PC-9 (cell line): ENCODE measurements at regions not wholly inside any gene's neighbourhood (a gene's known extent, or its start where the extent isn't known, plus 50 kb on each side); places are given as distances from the start of the nearest gene placed in this dataset.

Experiments
- BruUV-seq: library from RNA; stranded (reverse); fragments of 400-500 nt; replicated peaks from 2 replicates; lab custom pipeline; 2021; lab: Mats Ljungman, UMichigan
- CTCF ChIA-PET: fragments of 300-600 bp; sonication (Branson Sonifier 250); formaldehyde crosslinking; loops from one replicate; lab custom pipeline; 2022; ENCODE audit warnings: antibody characterized with exemption; lab: Charles Lee
- POLR2A ChIA-PET: fragments of 300-600 bp; sonication (Branson Sonifier 250); formaldehyde crosslinking; loops from one replicate; lab custom pipeline; 2022; ENCODE audit warnings: antibody characterized with exemption; ENCODE audit not compliant: unreplicated experiment; lab: Charles Lee
- DNase-seq, 2 experiments: peaks; one replicate each; pipeline versions ENCODE4 v3.0.0 to v3.0.0-alpha.2; 2015 to 2022; ENCODE audit warnings: mixed read lengths in 1 of 2
- H2AFZ ChIP-seq: fragments of 200-600 bp; sonication (generic); 2 replicates; pipeline ENCODE4 v1.8.1; 2017; ENCODE audit warnings: antibody characterized with exemption
- H3F3A ChIP-seq: fragments of 200-600 bp; sonication (generic); 2 replicates; pipeline ENCODE4 v1.8.1; 2017; ENCODE audit warnings: antibody characterized with exemption, mild to moderate bottlenecking, low read depth; ENCODE audit not compliant: insufficient read depth
- H3K27ac ChIP-seq: fragments of 200-600 bp; sonication (generic); 2 replicates; pipeline ENCODE4 v1.6.1; 2016; ENCODE audit warnings: mixed run types
- H3K27me3 ChIP-seq: fragments of 200-600 bp; sonication (generic); 2 replicates; pipeline ENCODE4 v1.6.1; 2016; ENCODE audit warnings: low read depth, mixed run types; ENCODE audit not compliant: insufficient read depth
- H3K36me3 ChIP-seq: fragments of 200-600 bp; sonication (generic); 2 replicates; pipeline ENCODE4 v1.6.1; 2016; ENCODE audit warnings: low read depth, mixed run types
- H3K4me1 ChIP-seq: fragments of 200-600 bp; sonication (generic); replicated peaks from 2 replicates; pipeline ENCODE4 v1.6.1; 2016; ENCODE audit warnings: mixed run types; ENCODE audit not compliant: insufficient read depth
- H3K4me2 ChIP-seq: fragments of 200-600 bp; sonication (generic); 2 replicates; pipeline ENCODE4 v1.6.1; 2017; ENCODE audit warnings: mixed run types
- H3K4me3 ChIP-seq: fragments of 200-600 bp; sonication (generic); 2 replicates; pipeline ENCODE4 v1.6.1; 2016; ENCODE audit warnings: mixed run types
- H3K79me2 ChIP-seq: fragments of 200-600 bp; sonication (generic); 2 replicates; pipeline ENCODE4 v1.6.1; 2017; ENCODE audit warnings: low read depth, mixed run types
- H3K9me2 ChIP-seq: fragments of 200-600 bp; sonication (generic); 2 replicates; pipeline ENCODE4 v1.8.1; 2017; ENCODE audit warnings: mild to moderate bottlenecking; ENCODE audit not compliant: insufficient read depth
- H3K9me3 ChIP-seq: fragments of 200-600 bp; sonication (generic); 2 replicates; pipeline ENCODE4 v1.8.1; 2016; ENCODE audit warnings: low read depth; ENCODE audit not compliant: insufficient read depth
- H4K20me1 ChIP-seq: fragments of 200-600 bp; sonication (generic); 2 replicates; pipeline ENCODE4 v1.8.1; 2017; ENCODE audit not compliant: insufficient read depth
- CTCF ChIP-seq: fragments of 200-600 bp; sonication (generic); conservative IDR thresholded peaks from 2 replicates; pipeline ENCODE4 v1.6.1; 2017; ENCODE audit warnings: mixed run types, antibody characterized with exemption, mild to moderate bottlenecking, moderate library complexity
- EZH2 ChIP-seq: fragments of 200-600 bp; sonication (generic); IDR thresholded peaks from 2 replicates; pipeline ENCODE4 v1.8.0; 2017; ENCODE audit warnings: antibody characterized with exemption, low read depth
- intact Hi-C: fragments of 100-400 bp; cut with micrococcal nuclease; formaldehyde crosslinking; loops from one replicate; pipeline ENCODE4 v1.10.0; 2022; ENCODE audit not compliant: unreplicated experiment

GRCh38 chr21:32172106-32172505 lies 106.7 kb downstream of the MIS18A start:
- Histone ChIP-seq H3K9me2 (no peaks in the 10 kb centered on the region), H3K27me3 (no peaks in the 10 kb centered on the region; the same call in 1 of the 2 replicates), H2AFZ (no peak overlapping the region), H3F3A (no peaks in the 10 kb centered on the region), H3K27ac (no peak overlapping the region), H3K79me2 (no peaks in the 10 kb centered on the region), H3K4me3 (no peak overlapping the region), H3K4me2 (no peak overlapping the region), H3K9me3 (no peaks in the 10 kb centered on the region), H3K4me1 (no peaks in the 10 kb centered on the region), H3K36me3 (no peaks in the 10 kb centered on the region), H4K20me1 (no peaks in the 10 kb centered on the region)
- BruUV-seq, result no TSS peak
- TF ChIP-seq EZH2, result no peak
- no peak for TF ChIP-seq CTCF
- intact Hi-C loops, result no loop called here
- POLR2A ChIA-PET, result no interaction called here
- no peak for DNase-seq
- CTCF ChIA-PET, result no interaction called here

- Histone ChIP-seq H3K36me3 (no peaks in the 10 kb centered on the region), H3K9me3 (no peaks in the 10 kb centered on the region), H3K79me2 (no peaks in the 10 kb centered on the region), H3K4me2 (no peak overlapping the region), H3K27ac (no peak overlapping the region), H3K4me1 (no peaks in the 10 kb centered on the region), H2AFZ (no peak overlapping the region), H4K20me1 (no peaks in the 10 kb centered on the region), H3K27me3 (peaks cover 3% of the 10 kb centered on the region; the same call in 1 of the 2 replicates), H3K9me2 (no peaks in the 10 kb centered on the region), H3K4me3 (no peak overlapping the region), H3F3A (no peaks in the 10 kb centered on the region)
- CTCF ChIA-PET, result no interaction called here
- intact Hi-C loops, result no loop called here
- POLR2A ChIA-PET, result no interaction called here
- BruUV-seq, result no TSS peak
- no peak for TF ChIP-seq CTCF
- TF ChIP-seq EZH2, result no peak
- no peak for DNase-seq
These were observed 111.3 kb downstream of the MIS18A start for GRCh38 chr21:32167513-32167912.

GRCh38 chr21:32163386-32163785 lies 115.5 kb downstream of the MIS18A start:
- intact Hi-C loops, result no loop called here
- TF ChIP-seq EZH2 (no peak), CTCF (no peak)
- ChIA-PET CTCF (no interaction called here), POLR2A (no interaction called here)
- Histone ChIP-seq H4K20me1 (no peaks in the 10 kb centered on the region), H3K27me3 (peaks cover 22% of the 10 kb centered on the region), H3K4me2 (no peak overlapping the region), H3F3A (no peaks in the 10 kb centered on the region), H3K79me2 (no peaks in the 10 kb centered on the region), H2AFZ (no peak overlapping the region), H3K4me3 (no peak overlapping the region), H3K4me1 (no peaks in the 10 kb centered on the region), H3K9me2 (no peaks in the 10 kb centered on the region), H3K27ac (no peak overlapping the region), H3K9me3 (no peaks in the 10 kb centered on the region), H3K36me3 (no peaks in the 10 kb centered on the region)
- BruUV-seq, result no TSS peak
- no peak for DNase-seq
